ENCODE measurements at regions not wholly inside any gene's neighbourhood (a gene's known extent, or its start where the extent isn't known, plus 50 kb on each side); places are given as distances from the start of the nearest gene placed in this dataset.

- DNase-seq (no peak), ATAC-seq (no peak)
- no peaks in the 10 kb centered on the region for H3K36me3 ChIP-seq
- intact Hi-C loops (cut with DNase I): no loop called here
- no peak overlapping the region for H3K27ac ChIP-seq
- no peaks in the 10 kb centered on the region for H3K27me3 ChIP-seq
- TF ChIP-seq POLR2A (IDR thresholded peaks at IDR 0.05) (no peak), CTCF (IDR thresholded peaks at IDR 0.05) (no peak)
- no peaks in the 10 kb centered on the region for H3K4me1 ChIP-seq
- no peak overlapping the region for H3K4me3 ChIP-seq
- no peaks in the 10 kb centered on the region for H3K9me3 ChIP-seq
- WGBS (ENCODE audit: insufficient coverage, low coverage, low lambda C conversion rate, missing lambda C conversion rate): 36% methylated on average over 3 of the region's 3 CpGs
These were observed 257.4 kb downstream of the KCNJ2 start for GRCh38 chr17:70426752-70427151.

DNA sequence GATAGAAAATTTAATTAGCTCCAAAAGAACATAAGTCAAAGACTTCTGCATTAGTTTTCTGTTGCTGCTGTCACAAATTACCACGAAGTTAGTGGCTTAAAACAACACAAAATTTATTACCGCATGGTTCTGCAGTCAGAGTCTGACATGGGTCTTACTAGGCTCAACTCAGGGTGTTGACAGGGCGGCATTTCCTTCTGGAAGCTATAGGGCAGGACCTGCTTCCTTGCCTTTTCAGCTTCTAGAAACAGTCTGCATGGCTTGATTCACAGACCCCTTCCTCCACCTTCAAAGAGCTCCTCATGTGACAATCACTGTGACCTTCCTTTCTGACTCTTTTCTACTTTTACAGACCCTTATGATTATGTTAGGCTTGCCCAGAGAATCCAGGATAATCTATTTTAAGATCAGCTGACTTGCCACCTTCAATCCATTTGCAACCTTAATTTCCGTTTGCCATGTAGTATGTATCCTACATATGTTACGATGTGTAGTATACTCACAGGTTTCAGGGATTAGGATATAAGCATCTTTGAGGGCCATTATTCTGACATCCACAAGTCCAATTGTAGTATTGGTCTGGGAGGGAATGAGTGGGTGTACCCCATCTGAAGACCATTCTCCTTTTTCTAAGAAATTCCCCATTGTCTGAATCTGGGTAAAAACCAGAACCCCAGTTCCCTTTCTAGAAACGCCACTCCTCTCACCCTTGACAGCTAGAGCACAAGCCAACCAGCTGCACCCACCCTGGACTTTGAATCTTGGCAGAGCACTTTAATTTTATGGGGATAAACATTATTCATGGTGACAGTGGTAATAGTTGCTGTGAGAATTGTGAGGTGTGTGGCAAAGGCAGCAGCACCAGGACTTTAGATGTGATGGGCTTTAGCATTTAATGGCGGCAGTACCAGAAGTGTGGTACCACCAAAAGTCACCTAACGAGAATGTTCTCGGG lies 265.5 kb downstream of the KCNJ2 start:
- no peak for ATAC-seq
- intact Hi-C loops (cut with DNase I): no loop called here
- no peaks in the 10 kb centered on the region for H3K4me1 ChIP-seq
- TF ChIP-seq CTCF (IDR thresholded peaks at IDR 0.05) (no peak), POLR2A (IDR thresholded peaks at IDR 0.05) (no peak)
- no peak for DNase-seq
- H3K9me3 ChIP-seq: no peaks in the 10 kb centered on the region
- WGBS (ENCODE audit: insufficient coverage, low coverage, low lambda C conversion rate, missing lambda C conversion rate): 51% methylated on average over 9 of the region's 9 CpGs
- H3K27ac ChIP-seq: no peak overlapping the region
- H3K4me3 ChIP-seq: no peak overlapping the region
- no peaks in the 10 kb centered on the region for H3K36me3 ChIP-seq
- H3K27me3 ChIP-seq: no peaks in the 10 kb centered on the region

- Histone ChIP-seq H3K27me3 (no peaks in the 10 kb centered on the region), H3K9me3 (no peaks in the 10 kb centered on the region), H3K36me3 (no peaks in the 10 kb centered on the region), H3K4me1 (no peaks in the 10 kb centered on the region), H3K27ac (no peak overlapping the region), H3K4me3 (no peak overlapping the region)
- intact Hi-C loops (cut with DNase I): no loop called here
- 35% methylated on average over 4 of the region's 5 CpGs for WGBS (ENCODE audit: insufficient coverage, low coverage, low lambda C conversion rate, missing lambda C conversion rate)
- TF ChIP-seq CTCF (IDR thresholded peaks at IDR 0.05) (no peak), POLR2A (IDR thresholded peaks at IDR 0.05) (no peak)
- DNase-seq (no peak), ATAC-seq (no peak)
These were observed 268.3 kb downstream of the KCNJ2 start for GRCh38 chr17:70437656-70438055.

- Histone ChIP-seq H3K27me3 (no peaks in the 10 kb centered on the region), H3K27ac (no peak overlapping the region), H3K4me1 (no peaks in the 10 kb centered on the region), H3K4me3 (no peak overlapping the region), H3K9me3 (no peaks in the 10 kb centered on the region), H3K36me3 (no peaks in the 10 kb centered on the region)
- DNase-seq (no peak), ATAC-seq (no peak)
- 88% methylated on average over 1 of the region's 1 CpG for WGBS (ENCODE audit: insufficient coverage, low coverage, low lambda C conversion rate, missing lambda C conversion rate)
- TF ChIP-seq CTCF (IDR thresholded peaks at IDR 0.05): no peak
- TF ChIP-seq POLR2A (IDR thresholded peaks at IDR 0.05): no peak
- intact Hi-C loops (cut with DNase I): no loop called here
These were observed 277.1 kb downstream of the KCNJ2 start for GRCh38 chr17:70446446-70446845.
